ENCODE measurements at regions not wholly inside any gene's neighbourhood (a gene's known extent, or its start where the extent isn't known, plus 50 kb on each side); places are given as distances from the start of the nearest gene placed in this dataset.

DNA sequence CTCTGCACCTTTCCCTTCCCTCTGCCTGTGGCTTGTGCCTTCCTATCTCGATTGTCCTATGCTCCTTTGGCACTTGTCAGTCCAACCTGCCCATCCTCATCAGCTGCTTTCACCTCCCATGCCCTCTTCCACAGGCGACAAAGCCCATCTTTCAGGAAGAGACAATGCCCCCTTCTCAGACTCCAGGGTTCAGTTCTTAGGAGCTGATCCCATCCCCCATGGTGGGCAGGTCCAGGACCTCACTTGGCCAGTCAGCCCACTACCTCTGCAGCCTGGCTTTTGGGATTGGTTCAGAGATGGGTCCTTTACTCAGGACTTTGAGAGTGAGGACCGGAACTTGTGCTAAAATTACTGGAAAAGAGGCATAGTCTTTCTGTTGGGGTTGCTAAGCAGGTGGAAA lies 74.0 kb upstream of the NANOS1 start:
- TF ChIP-seq CTCF (IDR thresholded peaks at IDR 0.05) (no peak), POLR2A (IDR thresholded peaks at IDR 0.05) (no peak), POLR2AphosphoS5 (IDR thresholded peaks at IDR 0.05) (no peak)

Data from stomach (tissue), 4 donors.